Breast epithelium (tissue), 3 donors: ENCODE measurements at regions not wholly inside any gene's neighbourhood (a gene's known extent, or its start where the extent isn't known, plus 50 kb on each side); places are given as distances from the start of the nearest gene placed in this dataset.

ENCODE experiments used
- POLR2AphosphoS5 ChIP-seq, 3 donors: sonication (generic); formaldehyde crosslinking; IDR thresholded peaks; one replicate each; pipeline ENCODE4 v1.6.1; 2017; ENCODE audit warnings: antibody characterized with exemption in 3 of 3
- TF ChIP-seq, protein P1 (sequence below), 3 donors: fragments of 450-650 bp; IDR thresholded peaks; one replicate each; pipeline ENCODE4 v1.5.1; 2016 to 2017; ENCODE audit warnings: antibody characterized with exemption in 3 of 3, mild to moderate bottlenecking in 3 of 3, moderate library complexity in 3 of 3

DNA sequence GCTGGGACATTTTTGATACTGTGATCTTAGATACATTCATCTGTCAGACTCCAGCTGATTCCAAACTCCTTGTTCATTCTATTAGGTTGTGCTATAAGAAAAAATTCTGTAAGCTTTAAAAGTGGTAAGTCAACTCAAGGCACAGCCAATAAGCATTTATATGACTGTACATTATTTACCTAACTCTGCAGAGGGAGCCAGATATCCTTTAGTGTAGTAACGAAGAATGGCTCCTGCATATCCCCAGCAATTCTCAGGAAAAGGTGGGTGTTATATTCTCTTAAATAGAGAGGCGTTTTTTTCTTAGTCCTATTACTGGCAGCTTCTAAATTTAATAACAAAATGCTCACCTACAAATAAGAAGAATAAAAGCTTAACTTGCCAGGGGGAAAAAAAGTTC, 374.3 kb upstream of the GOT2 start:
- TF ChIP-seq, protein P1, sequence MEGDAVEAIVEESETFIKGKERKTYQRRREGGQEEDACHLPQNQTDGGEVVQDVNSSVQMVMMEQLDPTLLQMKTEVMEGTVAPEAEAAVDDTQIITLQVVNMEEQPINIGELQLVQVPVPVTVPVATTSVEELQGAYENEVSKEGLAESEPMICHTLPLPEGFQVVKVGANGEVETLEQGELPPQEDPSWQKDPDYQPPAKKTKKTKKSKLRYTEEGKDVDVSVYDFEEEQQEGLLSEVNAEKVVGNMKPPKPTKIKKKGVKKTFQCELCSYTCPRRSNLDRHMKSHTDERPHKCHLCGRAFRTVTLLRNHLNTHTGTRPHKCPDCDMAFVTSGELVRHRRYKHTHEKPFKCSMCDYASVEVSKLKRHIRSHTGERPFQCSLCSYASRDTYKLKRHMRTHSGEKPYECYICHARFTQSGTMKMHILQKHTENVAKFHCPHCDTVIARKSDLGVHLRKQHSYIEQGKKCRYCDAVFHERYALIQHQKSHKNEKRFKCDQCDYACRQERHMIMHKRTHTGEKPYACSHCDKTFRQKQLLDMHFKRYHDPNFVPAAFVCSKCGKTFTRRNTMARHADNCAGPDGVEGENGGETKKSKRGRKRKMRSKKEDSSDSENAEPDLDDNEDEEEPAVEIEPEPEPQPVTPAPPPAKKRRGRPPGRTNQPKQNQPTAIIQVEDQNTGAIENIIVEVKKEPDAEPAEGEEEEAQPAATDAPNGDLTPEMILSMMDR (IDR thresholded peaks at IDR 0.05), result no peak
- no peak for TF ChIP-seq POLR2AphosphoS5 (IDR thresholded peaks at IDR 0.05)
